GM08714 (cell line): ENCODE measurements at regions not wholly inside any gene's neighbourhood (a gene's known extent, or its start where the extent isn't known, plus 50 kb on each side); places are given as distances from the start of the nearest gene placed in this dataset.

Experiments
- H3K4me3 ChIP-seq: fragments of 200-500 bp; sonication (Bioruptor generic); 2 replicates; pipeline ENCODE4 v1.5.1; 2014; ENCODE audit warnings: mild to moderate bottlenecking, low read length, inconsistent platforms
- ZNF274 ChIP-seq: IDR thresholded peaks from 2 replicates; pipeline ENCODE4 v1.6.1; 2012; ENCODE audit warnings: mild to moderate bottlenecking, low read depth, low read length

DNA sequence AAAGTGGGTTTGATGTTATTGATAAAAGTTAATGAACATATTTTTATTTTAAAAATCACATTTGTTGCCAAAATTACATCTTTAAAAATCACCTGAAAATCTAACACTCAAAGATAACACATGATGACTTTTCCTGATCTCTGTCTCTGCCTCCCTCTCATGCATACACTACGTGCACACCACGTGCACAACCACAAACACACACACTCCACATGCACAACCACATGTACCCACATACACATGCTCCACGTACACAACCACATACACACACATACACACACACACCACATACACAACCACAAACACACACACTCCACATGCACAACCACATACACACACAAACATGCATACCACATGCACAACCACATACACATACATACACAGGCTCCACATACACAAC, 61.8 kb upstream of the TMEM132C start:
- no peak overlapping the region for H3K4me3 ChIP-seq
- TF ChIP-seq ZNF274: no peak

DNA sequence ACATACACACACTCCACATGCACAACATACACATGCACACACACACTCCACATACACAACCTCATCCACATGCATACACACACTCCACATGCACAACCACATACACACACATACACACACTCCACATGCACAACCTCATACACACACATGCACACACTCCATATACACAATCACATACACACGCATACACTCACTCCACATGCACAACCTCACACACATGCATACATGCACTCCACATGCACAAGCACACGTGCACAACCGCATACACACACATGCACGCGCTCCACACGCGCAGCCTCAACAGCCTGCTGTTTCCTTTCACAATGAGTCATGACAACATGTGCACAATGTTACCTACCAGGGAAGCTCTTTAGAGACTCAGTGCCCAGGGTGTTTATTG, 61.2 kb upstream of the TMEM132C start:
- no peak for TF ChIP-seq ZNF274
- H3K4me3 ChIP-seq: no peak overlapping the region
